RCC 7860 (cell line): ENCODE measurements at regions not wholly inside any gene's neighbourhood (a gene's known extent, or its start where the extent isn't known, plus 50 kb on each side); places are given as distances from the start of the nearest gene placed in this dataset.

ENCODE experiments used
- DNase-seq: peaks from one replicate; pipeline ENCODE4 v3.0.0-alpha.2; 2015; ENCODE audit warnings: low spot score
- FAIRE-seq: peaks from 2 replicates; lab custom pipeline; 2012; peaks lifted over from hg19 to GRCh38; lab: Jason Lieb, UNC

GRCh38 chr11:116454951-116455350 is 317.8 kb downstream of the BUD13 start:
- DNase-seq (no peak), FAIRE-seq (no peak)

- DNase-seq, result no peak
- no peak for FAIRE-seq
Observed at GRCh38 chr11:116454020-116454645, 318.7 kb downstream of the BUD13 start.

- DNase-seq (no peak), FAIRE-seq (no peak)
Observed at GRCh38 chr11:116452461-116452860, 320.3 kb downstream of the BUD13 start.

GRCh38 chr11:116449522-116449921 is 323.3 kb downstream of the BUD13 start:
- no peak for FAIRE-seq
- no peak for DNase-seq

GRCh38 chr11:116446048-116446941 is 326.5 kb downstream of the BUD13 start:
- DNase-seq (no peak), FAIRE-seq (no peak)

GRCh38 chr11:116445108-116446047 is 327.4 kb downstream of the BUD13 start:
- FAIRE-seq, result no peak
- no peak for DNase-seq

- no peak for FAIRE-seq
- no peak for DNase-seq
Observed at GRCh38 chr11:116442238-116442752, 330.5 kb downstream of the BUD13 start.

- FAIRE-seq (no peak), DNase-seq (no peak)
Observed at GRCh38 chr11:116439361-116439677, 333.5 kb downstream of the BUD13 start.

GRCh38 chr11:116438651-116439360 is 334.0 kb downstream of the BUD13 start:
- DNase-seq (no peak), FAIRE-seq (no peak)

- FAIRE-seq (no peak), DNase-seq (no peak)
Observed at GRCh38 chr11:116434986-116435385, 337.8 kb downstream of the BUD13 start.

- DNase-seq (no peak), FAIRE-seq (no peak)
Observed at GRCh38 chr11:116432301-116432700, 340.5 kb downstream of the BUD13 start.

- FAIRE-seq (no peak), DNase-seq (no peak)
Observed at GRCh38 chr11:116431842-116432241, 340.9 kb downstream of the BUD13 start.

GRCh38 chr11:116428638-116428975 is 344.2 kb downstream of the BUD13 start:
- FAIRE-seq, result no peak
- no peak for DNase-seq

- no peak for DNase-seq
- FAIRE-seq, result no peak
Observed at GRCh38 chr11:116427903-116428637, 344.7 kb downstream of the BUD13 start.

- DNase-seq (no peak), FAIRE-seq (no peak)
Observed at GRCh38 chr11:116427337-116427902, 345.4 kb downstream of the BUD13 start.

- no peak for FAIRE-seq
- DNase-seq, result no peak
Observed at GRCh38 chr11:116426761-116427160, 346.0 kb downstream of the BUD13 start.

- DNase-seq (no peak), FAIRE-seq (no peak)
Observed at GRCh38 chr11:116424615-116425261, 348.0 kb downstream of the BUD13 start.

- DNase-seq (no peak), FAIRE-seq (no peak)
Observed at GRCh38 chr11:116422956-116423600, 349.7 kb downstream of the BUD13 start.

GRCh38 chr11:116422556-116422955 is 350.2 kb downstream of the BUD13 start:
- DNase-seq (no peak), FAIRE-seq (no peak)
